Thyroid gland (tissue), 4 donors: ENCODE measurements at regions not wholly inside any gene's neighbourhood (a gene's known extent, or its start where the extent isn't known, plus 50 kb on each side); places are given as distances from the start of the nearest gene placed in this dataset.

ENCODE experiments used
- DNase-seq, 2 donors: peaks; one replicate each; pipeline ENCODE4 v3.0.0-alpha.2; 2019
- H3K27ac ChIP-seq, 3 donors: fragments of 200-600 bp; sonication (generic); 1 replicate in 2 of 3; 2 replicates in 1 of 3; pipeline ENCODE4 v1.5.1; 2016 to 2019; ENCODE audit warnings: mild to moderate bottlenecking in 1 of 3, moderate library complexity in 1 of 3
- H3K27me3 ChIP-seq: fragments of 200-600 bp; sonication (generic); one replicate; pipeline ENCODE4 v1.5.1; 2019
- H3K36me3 ChIP-seq, 2 donors: fragments of 200-600 bp; sonication (generic); one replicate each; pipeline ENCODE4 v1.5.1; 2016 to 2019
- H3K4me1 ChIP-seq, 2 donors: fragments of 200-600 bp; sonication (generic); one replicate each; pipeline ENCODE4 v1.5.1; 2017 to 2019
- H3K4me3 ChIP-seq, 3 donors: fragments of 200-600 bp; sonication (generic); replicated peaks in 1 of 3; 1 replicate in 2 of 3; 2 replicates in 1 of 3; pipeline ENCODE4 v1.5.1; 2016; ENCODE audit warnings: mild to moderate bottlenecking in 1 of 3
- H3K9me3 ChIP-seq: fragments of 200-600 bp; sonication (generic); one replicate; pipeline ENCODE4 v1.5.1; 2017
- POLR2A ChIP-seq, 2 donors: fragments of 450-650 bp; IDR thresholded peaks; one replicate each; pipeline ENCODE4 v1.6.1; 2017; ENCODE audit warnings: antibody characterized with exemption in 2 of 2, mild to moderate bottlenecking in 2 of 2, moderate library complexity in 1 of 2
- WGBS, 2 donors: methylation state at CpG; one replicate each; pipeline ENCODE4 v1.1.5; 2017; 5-methylcytosine and 5-hydroxymethylcytosine counted together
- intact Hi-C: fragments of 100-400 bp; cut with DNase I; formaldehyde crosslinking; loops from one replicate; pipeline ENCODE4 v1.15.1; 2023
- TF ChIP-seq, protein P1 (sequence below), 6 experiments: fragments of 200-600 bp in 3 of 6; fragments of 450-650 bp in 3 of 6; sonication (generic) in 3 of 6; IDR thresholded peaks; one replicate each; pipeline ENCODE4 v1.5.1; 2016 to 2019; ENCODE audit warnings: antibody characterized with exemption in 6 of 6, mild to moderate bottlenecking in 2 of 6, inconsistent platforms in 1 of 6, moderate library complexity in 1 of 6

DNA sequence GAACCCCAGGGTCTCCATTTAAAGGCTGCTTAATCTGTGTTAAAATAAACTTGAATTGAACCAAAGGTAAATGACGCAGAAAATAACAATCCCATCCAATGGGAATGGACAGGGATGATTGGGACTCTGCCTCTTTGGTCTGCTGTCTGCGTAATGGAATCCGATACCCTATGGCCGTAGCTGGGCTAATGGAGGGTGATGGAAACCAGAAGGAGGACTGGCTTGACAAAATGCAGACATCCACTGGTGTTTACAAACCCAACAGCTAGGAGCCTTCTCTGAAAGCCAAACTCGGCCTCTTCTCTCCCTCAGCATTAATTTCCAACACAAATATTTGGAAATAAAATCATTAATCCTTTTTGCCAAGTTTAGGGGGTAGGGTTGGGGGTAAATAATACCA, 162.2 kb upstream of the CHST15 start:
- no peak for TF ChIP-seq POLR2A (IDR thresholded peaks at IDR 0.05)
- TF ChIP-seq, protein P1, sequence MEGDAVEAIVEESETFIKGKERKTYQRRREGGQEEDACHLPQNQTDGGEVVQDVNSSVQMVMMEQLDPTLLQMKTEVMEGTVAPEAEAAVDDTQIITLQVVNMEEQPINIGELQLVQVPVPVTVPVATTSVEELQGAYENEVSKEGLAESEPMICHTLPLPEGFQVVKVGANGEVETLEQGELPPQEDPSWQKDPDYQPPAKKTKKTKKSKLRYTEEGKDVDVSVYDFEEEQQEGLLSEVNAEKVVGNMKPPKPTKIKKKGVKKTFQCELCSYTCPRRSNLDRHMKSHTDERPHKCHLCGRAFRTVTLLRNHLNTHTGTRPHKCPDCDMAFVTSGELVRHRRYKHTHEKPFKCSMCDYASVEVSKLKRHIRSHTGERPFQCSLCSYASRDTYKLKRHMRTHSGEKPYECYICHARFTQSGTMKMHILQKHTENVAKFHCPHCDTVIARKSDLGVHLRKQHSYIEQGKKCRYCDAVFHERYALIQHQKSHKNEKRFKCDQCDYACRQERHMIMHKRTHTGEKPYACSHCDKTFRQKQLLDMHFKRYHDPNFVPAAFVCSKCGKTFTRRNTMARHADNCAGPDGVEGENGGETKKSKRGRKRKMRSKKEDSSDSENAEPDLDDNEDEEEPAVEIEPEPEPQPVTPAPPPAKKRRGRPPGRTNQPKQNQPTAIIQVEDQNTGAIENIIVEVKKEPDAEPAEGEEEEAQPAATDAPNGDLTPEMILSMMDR (IDR thresholded peaks at IDR 0.05), result no peak
- no peak for DNase-seq
- intact Hi-C loops, result no loop called here

DNA sequence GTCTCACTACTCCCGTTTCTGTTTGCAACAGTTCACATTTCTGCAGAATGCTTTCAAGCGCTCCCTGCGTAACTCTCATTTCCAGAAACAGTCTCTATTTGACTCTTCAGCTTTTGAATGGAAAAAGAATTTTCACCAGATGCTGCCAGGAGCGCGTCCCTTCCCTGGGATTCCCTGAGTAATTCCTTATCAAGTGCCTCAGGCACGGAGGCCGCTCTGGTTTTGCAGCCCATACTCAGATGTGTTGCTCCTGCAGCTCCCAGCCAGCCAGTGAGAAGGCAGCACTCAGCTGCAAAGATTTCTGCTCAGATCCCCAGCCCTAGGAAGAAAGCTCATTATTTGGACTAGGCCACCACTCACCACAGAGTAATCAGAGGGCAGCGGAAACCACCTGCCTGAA, 161.1 kb upstream of the CHST15 start:
- Histone ChIP-seq H3K36me3 (no peaks in the 10 kb centered on the region), H3K27ac (no peak overlapping the region), H3K4me1 (peaks cover 0 to 8% of the 10 kb centered on the region in 2 donors), H3K9me3 (no peaks in the 10 kb centered on the region), H3K4me3 (no peak overlapping the region), H3K27me3 (no peaks in the 10 kb centered on the region)
- TF ChIP-seq, protein P1 (IDR thresholded peaks at IDR 0.05), result no peak
- intact Hi-C loops, result no loop called here
- no peak for DNase-seq
- 74 to 82% methylated on average over 8 of the region's 8 CpGs for WGBS, 2 donors

More for the DNA sequence above, 162.2 kb upstream of the CHST15 start:
- H3K27me3 ChIP-seq, result no peaks in the 10 kb centered on the region
- H3K9me3 ChIP-seq, result no peaks in the 10 kb centered on the region
- no peaks in the 10 kb centered on the region for H3K36me3 ChIP-seq
- H3K27ac ChIP-seq, result no peak overlapping the region
- WGBS, 2 donors, result 85 to 87% methylated on average over 5 of the region's 5 CpGs
- H3K4me1 ChIP-seq, result no peaks in the 10 kb centered on the region
- no peak overlapping the region for H3K4me3 ChIP-seq

DNA sequence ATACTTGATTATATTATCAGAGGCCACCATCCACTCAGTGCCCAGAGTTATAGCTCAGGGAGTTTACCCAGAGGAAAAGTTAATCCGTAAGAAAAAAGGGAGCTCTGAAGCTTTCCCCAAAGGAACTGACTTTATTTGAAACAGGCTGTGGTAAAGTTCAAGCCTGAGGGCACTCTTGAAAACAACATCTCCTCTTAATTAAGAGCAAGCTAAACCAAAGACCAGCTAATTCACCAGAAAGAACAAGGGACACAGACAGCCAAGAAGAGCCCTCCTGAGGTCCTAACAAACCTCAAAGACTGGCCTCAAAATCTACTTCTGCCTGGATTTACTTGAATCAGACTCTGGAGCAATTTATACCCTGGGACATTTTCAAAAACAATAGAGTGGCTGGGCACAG, 159.6 kb upstream of the CHST15 start:
- TF ChIP-seq, protein P1 (IDR thresholded peaks at IDR 0.05), result no peak
- no peak for TF ChIP-seq POLR2A (IDR thresholded peaks at IDR 0.05)
- 87 to 91% methylated on average over 1 of the region's 1 CpG for WGBS, 2 donors

DNA sequence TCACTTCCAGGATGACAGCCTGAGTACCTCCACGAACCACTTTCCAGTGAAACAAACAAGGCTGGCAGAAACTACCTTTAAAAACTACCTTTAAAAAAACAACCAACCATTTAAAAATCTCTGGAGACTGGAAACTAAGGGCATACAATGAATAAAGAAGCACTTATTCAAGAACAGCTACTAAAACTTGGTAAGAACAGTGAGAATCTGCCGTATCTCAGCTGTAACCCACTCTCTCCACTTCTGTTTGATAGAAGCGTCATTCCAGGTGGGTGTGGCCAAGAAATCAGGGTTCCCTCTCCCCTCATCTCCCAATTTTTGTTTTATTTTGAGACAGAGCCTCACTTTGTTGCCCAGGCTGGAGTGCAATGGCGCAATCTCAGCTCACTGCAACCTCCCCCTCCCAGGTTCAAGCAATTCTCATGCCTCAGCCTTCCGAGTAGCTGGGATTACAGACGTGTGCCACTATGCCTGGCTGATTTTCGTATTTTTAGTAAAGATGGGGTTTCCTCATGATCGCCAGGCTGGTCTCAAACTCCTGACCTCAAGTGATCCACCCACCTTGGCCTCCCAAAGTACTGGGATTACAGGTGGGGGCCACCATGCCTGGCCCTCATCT, 158.8 kb upstream of the CHST15 start:
- no peaks in the 10 kb centered on the region for H3K27me3 ChIP-seq
- H3K9me3 ChIP-seq, result no peaks in the 10 kb centered on the region
- peaks cover 0 to 8% of the 10 kb centered on the region in 2 donors for H3K4me1 ChIP-seq
- H3K27ac ChIP-seq, result no peak overlapping the region
- TF ChIP-seq POLR2A (IDR thresholded peaks at IDR 0.05), result no peak
- TF ChIP-seq, protein P1 (IDR thresholded peaks at IDR 0.05), result no peak
- intact Hi-C loops, result no loop called here
- no peak overlapping the region for H3K4me3 ChIP-seq
- WGBS, 2 donors, result 52 to 60% methylated on average over 8 of the region's 8 CpGs
- H3K36me3 ChIP-seq, result no peaks in the 10 kb centered on the region
- DNase-seq, result no peak

More for the DNA sequence above, 159.6 kb upstream of the CHST15 start:
- Histone ChIP-seq H3K4me1 (peaks cover 0 to 8% of the 10 kb centered on the region in 2 donors), H3K4me3 (no peak overlapping the region), H3K9me3 (no peaks in the 10 kb centered on the region), H3K27me3 (no peaks in the 10 kb centered on the region), H3K36me3 (no peaks in the 10 kb centered on the region), H3K27ac (no peak overlapping the region)
- no peak for DNase-seq
- intact Hi-C loops, result no loop called here

DNA sequence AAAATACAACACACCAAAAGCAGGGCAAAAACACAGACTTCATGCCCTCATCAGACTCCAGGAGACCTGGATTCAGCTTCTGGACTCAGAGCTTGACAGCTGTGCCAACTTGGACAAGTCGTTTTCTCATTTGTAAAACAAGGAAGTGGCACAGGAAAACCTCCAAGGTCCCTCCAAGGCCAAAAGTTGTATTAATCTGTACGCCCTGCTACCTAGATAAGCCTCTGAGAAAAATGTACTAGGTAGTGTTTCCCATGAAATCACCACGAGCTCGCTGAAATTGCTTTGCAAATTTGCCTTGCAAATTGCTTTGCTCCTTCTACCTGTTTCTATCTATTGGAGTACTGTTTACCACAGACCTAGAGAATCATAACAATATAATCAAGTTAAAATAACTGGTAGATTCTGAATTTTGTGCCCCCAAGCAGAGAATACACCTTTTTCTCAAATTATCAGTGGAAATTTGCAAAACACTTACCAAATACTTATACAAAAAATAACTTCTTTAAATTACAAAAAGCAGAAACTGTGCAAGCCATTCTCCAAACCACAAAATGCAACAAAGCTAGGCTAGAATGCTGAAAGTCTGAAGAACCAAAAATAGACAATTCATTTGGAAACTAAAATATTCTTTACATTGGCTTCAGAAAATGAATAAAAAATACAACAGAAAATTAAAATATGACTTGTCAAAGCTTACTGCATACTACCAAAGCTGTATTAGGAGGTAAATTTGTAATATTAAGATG, 158.1 kb upstream of the CHST15 start:
- Histone ChIP-seq H3K9me3 (no peaks in the 10 kb centered on the region), H3K4me1 (peaks cover 0 to 8% of the 10 kb centered on the region in 2 donors), H3K36me3 (no peaks in the 10 kb centered on the region), H3K27ac (no peak overlapping the region), H3K4me3 (no peak overlapping the region), H3K27me3 (no peaks in the 10 kb centered on the region)
- WGBS, 2 donors, result 57 to 67% methylated on average over 4 of the region's 4 CpGs
- intact Hi-C loops, result no loop called here
- DNase-seq, result no peak
- no peak for TF ChIP-seq POLR2A (IDR thresholded peaks at IDR 0.05)
- TF ChIP-seq, protein P1 (IDR thresholded peaks at IDR 0.05), result no peak
